ENCODE measurements at regions not wholly inside any gene's neighbourhood (a gene's known extent, or its start where the extent isn't known, plus 50 kb on each side); places are given as distances from the start of the nearest gene placed in this dataset.

DNA sequence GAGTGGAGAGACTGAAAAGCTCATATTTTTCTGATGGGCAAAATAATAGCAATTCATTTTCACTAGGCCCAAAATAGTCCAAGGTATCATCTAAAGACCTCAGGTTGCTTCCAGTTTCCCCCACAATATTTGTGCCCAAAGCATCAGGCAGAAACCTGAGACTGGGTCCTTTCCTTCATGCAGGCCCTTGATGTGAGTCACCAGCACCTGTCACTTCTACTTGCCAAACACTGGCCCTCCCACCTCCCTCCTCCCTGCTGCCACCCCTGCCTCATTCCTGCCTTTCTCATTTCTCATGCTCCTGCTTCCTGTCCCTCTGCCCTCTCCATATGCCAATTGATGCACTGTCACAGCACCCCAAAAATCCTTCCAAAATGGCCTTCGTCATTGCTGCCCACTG, 230.4 kb upstream of the CST7 start:
- TF ChIP-seq YY1 (IDR thresholded peaks at IDR 0.05; ENCODE audit: insufficient read depth, insufficient read length) (no peak), ZNF274 (IDR thresholded peaks at IDR 0.05; ENCODE audit: low read depth, low read length) (no peak)

All from NT2/D1 (cell line).